ENCODE measurements at regions not wholly inside any gene's neighbourhood (a gene's known extent, or its start where the extent isn't known, plus 50 kb on each side); places are given as distances from the start of the nearest gene placed in this dataset.

DNA sequence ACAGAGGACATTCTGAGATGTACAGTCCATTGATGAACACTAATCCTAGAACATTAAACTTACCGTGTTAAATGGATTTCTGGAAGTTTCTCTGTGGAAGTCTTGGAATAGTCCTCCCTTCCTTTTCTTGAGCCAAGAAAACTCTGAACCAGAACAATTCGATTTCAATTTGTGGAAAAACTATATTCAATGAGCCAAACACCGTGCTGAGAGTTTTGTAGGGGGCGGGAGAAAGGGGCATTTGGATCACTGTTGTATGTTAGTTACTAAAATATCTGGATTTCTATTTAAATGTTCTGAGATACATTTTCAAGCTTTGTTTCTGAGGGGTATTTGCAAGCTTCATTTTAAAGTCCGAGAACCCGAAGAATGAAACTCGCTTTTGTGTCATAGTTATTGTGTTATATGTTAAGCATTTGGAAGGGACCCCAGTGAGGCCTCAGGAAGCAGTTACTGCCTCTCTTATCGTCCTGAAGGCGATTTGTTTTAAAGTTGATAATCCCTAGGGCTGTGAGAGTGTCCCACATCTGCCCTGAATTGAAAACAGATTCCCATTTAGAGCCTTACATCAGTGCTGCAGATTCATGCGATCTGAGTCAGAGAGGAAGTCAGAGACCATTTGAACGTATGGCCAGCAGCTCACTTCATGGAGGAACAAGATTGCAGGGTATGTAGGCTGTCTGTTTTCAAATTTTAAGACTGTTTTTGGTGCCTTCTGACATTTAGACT lies 70.8 kb upstream of the SASH1 start:
- peak; percentile 52 for DNase-seq (ENCODE audit: low read depth)

DNA sequence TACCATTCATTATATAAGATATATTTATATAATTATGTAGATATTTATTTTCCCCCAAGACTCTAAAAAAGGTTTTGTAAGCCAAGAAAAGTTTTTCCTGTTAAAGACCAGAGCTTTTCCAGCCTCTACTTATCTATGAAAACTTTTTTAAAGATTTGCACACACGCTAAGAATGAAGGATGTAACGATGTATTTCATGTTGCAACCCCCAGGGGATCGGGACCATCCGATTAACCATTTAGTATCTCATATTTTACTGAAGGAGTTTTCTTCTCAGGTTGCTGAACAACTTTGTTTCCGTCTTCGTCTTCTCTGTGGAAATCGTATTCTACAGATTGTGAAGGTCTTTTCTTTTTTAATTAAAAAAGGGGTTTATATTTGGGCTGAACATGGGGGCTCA lies 70.0 kb upstream of the SASH1 start:
- no peak for DNase-seq (ENCODE audit: low read depth)

DNA sequence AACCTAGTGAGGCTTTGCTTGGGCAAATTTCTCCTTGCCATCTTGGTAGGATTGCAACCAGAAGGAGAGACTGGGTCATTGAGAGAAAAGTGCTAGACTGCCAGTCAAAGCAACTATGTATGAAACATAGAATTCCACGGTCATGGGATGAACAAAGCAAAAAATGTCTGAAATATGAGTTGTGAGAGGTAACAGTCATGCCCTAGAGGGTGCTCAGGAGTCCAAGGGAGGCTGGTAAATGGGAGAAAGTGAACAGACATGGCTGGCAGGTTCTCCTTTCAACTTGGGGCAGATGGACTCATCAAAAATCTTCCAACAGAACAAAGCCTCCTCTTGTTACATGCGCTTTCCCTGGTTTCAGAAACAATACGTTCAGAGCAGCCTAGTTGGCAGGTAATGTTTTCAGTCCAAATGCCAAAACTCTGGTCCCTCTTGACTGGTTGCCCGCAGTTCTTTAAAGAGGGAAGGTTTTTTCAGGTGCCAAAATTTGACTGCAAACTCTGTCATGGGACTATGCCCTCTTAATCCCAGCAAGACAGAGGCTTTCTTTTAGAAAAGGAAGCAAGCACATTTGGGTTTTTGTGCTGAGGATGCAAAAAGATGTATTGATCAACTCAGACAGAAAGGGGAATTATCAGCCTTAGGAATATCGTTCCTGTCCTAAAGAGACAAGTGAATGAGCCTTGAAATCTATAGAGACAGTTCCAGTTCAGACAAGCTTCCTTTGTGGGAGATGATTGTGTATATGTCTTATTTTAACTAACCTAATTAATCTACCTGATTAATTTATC lies 68.5 kb upstream of the SASH1 start:
- no peak for DNase-seq (ENCODE audit: low read depth)

DNA sequence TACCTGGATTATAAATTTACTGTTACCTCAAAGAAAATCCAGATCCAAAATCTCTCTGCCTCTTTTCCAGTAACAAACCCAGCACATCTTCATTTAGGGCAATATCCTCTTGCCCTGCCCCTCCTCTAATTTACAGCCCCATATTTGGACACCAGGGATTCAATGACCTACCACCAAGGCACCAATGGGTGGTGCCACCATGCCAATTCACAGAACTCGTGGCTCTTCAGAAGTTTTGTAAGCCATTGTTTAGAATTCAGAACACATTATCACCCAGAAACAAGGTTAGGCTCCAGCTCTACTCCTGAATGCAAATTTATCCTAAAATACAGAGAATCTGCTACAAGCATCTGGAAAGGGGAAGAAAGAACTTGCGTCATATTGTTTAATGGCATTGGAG lies 67.8 kb upstream of the SASH1 start:
- no peak for DNase-seq (ENCODE audit: low read depth)

DNA sequence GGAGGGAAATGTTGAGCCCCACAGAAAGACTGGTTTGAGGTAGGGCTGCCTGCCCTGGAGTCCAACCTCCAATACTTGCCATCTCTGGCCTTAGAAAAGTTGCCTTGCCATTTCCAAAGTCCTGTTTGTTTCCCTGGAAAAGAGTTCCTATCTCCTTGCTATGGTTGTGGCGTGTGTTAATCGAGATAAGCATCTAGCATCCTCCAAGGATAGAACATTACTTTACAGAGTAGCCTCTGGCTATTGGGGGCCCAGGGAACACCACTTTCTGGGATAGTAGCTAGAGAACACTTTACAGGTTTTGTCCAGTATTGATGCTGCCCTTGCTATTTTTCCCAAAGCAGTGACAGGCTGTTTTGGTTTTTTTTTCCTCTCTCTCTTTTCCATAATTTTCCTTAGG lies 57.4 kb upstream of the SASH1 start:
- no peak for DNase-seq (ENCODE audit: low read depth)

DNA sequence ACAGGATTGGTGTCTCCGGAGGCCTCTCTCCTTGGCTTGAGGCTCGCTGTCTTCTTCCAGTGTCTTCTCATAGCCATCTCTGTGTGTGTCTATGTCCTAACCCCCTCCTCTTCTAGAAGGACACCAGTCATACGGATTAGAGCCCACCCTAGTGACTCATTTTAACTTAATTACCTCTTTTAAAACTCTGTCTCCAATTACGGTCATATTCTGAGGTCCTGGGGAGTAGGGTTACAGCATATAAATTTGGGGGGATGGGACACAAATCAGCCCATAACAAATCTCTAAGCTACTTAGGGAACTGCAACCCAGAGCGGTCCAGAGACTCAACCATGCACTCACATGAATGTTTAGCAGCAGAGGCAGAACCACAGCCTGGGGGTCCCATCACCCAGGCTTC lies 56.1 kb upstream of the SASH1 start:
- no peak for DNase-seq (ENCODE audit: low read depth)

DNA sequence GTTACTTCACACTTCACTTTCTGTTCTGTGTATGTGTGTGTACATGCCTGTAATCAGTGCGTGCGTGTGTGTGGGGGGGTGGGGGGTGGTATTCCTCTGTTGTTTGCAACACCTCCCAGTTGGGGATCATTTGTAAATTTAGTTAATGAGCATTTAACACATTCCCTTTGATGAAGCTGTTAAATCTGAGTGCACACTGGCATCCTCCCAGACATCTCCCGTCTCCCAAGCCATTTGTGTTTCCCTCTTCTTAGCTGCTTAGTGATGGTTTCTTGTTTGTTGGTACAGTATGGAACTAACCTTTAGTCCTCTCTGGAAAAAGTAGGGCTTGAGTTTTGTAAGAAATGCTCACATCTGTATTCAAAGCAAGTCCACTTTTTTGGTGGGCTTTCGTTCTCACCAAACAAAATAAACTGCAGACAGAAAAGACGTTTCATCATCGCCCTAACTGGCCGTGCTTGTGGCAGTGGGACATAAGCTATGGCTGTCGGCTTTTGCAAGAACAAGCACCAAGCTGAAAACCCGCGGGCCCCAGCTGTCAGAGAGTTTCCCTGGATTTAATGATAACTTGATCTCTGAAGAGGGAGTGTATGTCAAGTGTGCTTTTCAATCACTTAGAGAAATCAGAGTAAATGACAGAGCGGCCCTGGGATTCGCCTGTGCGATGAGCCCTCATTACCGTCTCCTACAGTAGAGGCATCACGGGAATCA lies 54.9 kb upstream of the SASH1 start:
- no peak for DNase-seq (ENCODE audit: low read depth)

DNA sequence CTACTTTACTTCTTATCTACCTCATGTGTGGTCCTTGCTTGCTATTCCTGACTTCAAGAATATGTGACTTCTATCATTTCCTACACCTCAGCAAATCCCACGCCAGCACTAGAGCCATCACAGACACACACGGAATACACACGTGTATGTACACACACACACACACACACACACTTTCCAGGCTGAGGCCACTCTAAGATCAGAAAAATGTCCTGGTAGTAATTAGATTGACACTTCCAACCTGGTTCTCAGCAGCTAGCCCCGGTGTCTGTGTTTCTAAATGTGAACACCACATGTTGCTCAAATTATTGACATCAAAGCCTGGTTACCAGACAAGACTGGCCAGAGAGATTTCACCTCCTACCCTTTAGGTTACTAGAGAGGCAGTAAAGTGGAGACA lies 54.1 kb upstream of the SASH1 start:
- peak; percentile 17 for DNase-seq (ENCODE audit: low read depth)

DNA sequence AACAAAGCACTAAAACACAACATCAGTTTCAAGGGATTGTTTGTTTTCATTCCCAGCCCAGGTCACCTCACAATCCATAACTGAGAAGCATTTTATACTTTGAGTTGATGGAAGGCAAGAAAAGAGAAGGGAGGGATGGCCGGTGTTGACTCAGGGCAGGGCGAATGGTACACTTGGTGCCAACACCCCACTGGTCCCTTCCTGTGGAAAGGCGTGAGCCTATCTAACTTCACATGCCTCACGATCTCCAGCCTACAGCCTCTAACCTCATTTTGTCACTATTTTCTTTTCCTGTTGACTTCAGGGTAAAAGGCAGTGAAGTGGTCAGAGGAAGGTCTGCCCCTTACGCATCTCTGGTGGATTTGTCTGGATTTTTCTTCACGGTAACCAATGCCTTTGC lies 53.5 kb upstream of the SASH1 start:
- no peak for DNase-seq (ENCODE audit: low read depth)

DNA sequence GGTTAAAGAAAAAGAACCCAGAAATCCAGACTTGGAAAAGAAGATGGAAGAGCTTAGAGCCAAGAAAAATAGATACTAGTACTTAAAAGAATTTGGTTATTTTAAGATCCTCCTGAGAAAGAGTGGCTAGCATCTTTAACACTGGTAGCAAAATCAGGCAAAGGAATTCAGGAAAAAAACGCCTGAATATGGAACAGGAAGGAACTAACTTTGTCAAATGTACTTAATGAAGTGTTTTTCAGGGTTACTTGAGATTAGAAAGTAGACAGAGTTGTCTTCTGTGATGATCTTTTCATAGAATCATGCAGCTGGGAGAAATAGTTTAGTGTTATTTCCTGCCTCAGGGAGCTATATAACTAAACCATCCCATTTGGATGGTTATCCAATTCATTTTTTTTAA lies 50.8 kb upstream of the SASH1 start:
- no peak for DNase-seq (ENCODE audit: low read depth)

All from myocyte (in vitro differentiated cells).